SU-DHL-6 (cell line): ENCODE measurements at regions not wholly inside any gene's neighbourhood (a gene's known extent, or its start where the extent isn't known, plus 50 kb on each side); places are given as distances from the start of the nearest gene placed in this dataset.

ENCODE experiments used
- H2AFZ ChIP-seq: fragments of 200-600 bp; sonication (generic); 2 replicates; pipeline ENCODE4 v1.6.1; 2014; ENCODE audit warnings: low read depth, mild to moderate bottlenecking, moderate library complexity, mixed read lengths, antibody characterized with exemption, low read length; ENCODE audit not compliant: severe bottlenecking
- H3F3A ChIP-seq: fragments of 200-600 bp; shearing (Covaris generic); 2 replicates; pipeline ENCODE4 v1.6.0; 2016; ENCODE audit warnings: antibody characterized with exemption, mild to moderate bottlenecking; ENCODE audit not compliant: insufficient read depth
- H3K27ac ChIP-seq: fragments of 200-600 bp; sonication (generic); 2 replicates; pipeline ENCODE4 v1.5.1; 2016; ENCODE audit warnings: low read depth, mild to moderate bottlenecking, low read length, moderate library complexity, mixed read lengths
- H3K27me3 ChIP-seq: fragments of 200-600 bp; sonication (generic), shearing (Covaris generic); 2 replicates; pipeline ENCODE4 v1.6.0; 2014; ENCODE audit warnings: mild to moderate bottlenecking, low read length
- H3K36me3 ChIP-seq: fragments of 200-600 bp; sonication (generic); 2 replicates; pipeline ENCODE4 v1.6.1; 2014; ENCODE audit warnings: mild to moderate bottlenecking, low read length, mixed read lengths
- H3K4me2 ChIP-seq: fragments of 300-600, 200-600 bp; shearing (Covaris generic), sonication (generic); 2 replicates; pipeline ENCODE4 v1.6.0; 2014; ENCODE audit warnings: low read length, low read depth, mild to moderate bottlenecking; ENCODE audit not compliant: poor library complexity, severe bottlenecking
- H3K4me3 ChIP-seq: fragments of 200-600 bp; sonication (generic); 2 replicates; pipeline ENCODE4 v1.5.1; 2014; ENCODE audit warnings: antibody characterized with exemption, low read length, mild to moderate bottlenecking, mixed read lengths; ENCODE audit not compliant: insufficient read depth, poor library complexity, severe bottlenecking
- H3K79me2 ChIP-seq: fragments of 200-600 bp; sonication (generic); 2 replicates; pipeline ENCODE4 v1.6.1; 2014; ENCODE audit warnings: mild to moderate bottlenecking, low read length, moderate library complexity; ENCODE audit not compliant: insufficient read depth
- H3K9ac ChIP-seq: fragments of 200-600 bp; sonication (generic); 2 replicates; pipeline ENCODE4 v1.7.0; 2014; ENCODE audit warnings: mild to moderate bottlenecking, low read length
- H3K9me2 ChIP-seq: fragments of 200-600 bp; sonication (generic); replicated peaks from 2 replicates; pipeline ENCODE4 v1.6.1; 2014; ENCODE audit warnings: low read length; ENCODE audit not compliant: insufficient read depth
- H3K9me3 ChIP-seq: fragments of 200-600 bp; sonication (generic); 2 replicates; pipeline ENCODE4 v1.6.1; 2014; ENCODE audit warnings: low read length, mixed read lengths; ENCODE audit not compliant: insufficient read depth
- H4K20me1 ChIP-seq: fragments of 200-600 bp; sonication (generic); 2 replicates; pipeline ENCODE4 v1.6.1; 2014; ENCODE audit warnings: low read depth, mild to moderate bottlenecking, antibody characterized with exemption, low read length, moderate library complexity, mixed read lengths
- EZH2phosphoT487 ChIP-seq: fragments of 200-600 bp; sonication (generic), shearing (Covaris generic); conservative IDR thresholded peaks from 2 replicates; pipeline ENCODE4 v1.6.1; 2018; ENCODE audit warnings: mild to moderate bottlenecking, antibody characterized with exemption, low read length, moderate library complexity, mixed read lengths
- TF ChIP-seq, protein P1 (sequence below): fragments of 200-600 bp; sonication (generic); IDR thresholded peaks from one replicate; pipeline ENCODE4 v1.5.1; 2017; ENCODE audit warnings: antibody characterized with exemption, mild to moderate bottlenecking, low read length, moderate library complexity; ENCODE audit not compliant: insufficient read depth, poor library complexity, severe bottlenecking

DNA sequence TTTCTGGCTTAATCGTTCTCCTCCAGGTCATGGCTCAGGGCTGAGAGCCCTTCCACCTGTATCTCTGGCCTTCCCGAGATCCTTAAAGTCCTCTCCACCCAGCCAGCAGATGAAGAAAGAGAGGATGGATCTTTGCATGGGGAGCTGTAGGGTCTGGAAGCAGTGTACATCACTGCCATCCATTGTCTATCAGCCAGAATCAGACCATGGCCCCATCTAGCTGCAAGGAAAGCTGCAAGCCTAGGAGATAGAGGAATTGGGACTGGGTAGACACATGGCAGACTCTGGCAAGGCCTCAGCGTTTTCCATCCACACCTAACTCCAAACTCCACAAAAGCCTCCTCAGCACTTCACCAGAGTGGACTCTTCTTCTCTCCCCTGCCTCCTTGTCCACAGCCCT lies 113.8 kb upstream of the MAFB start:
- Histone ChIP-seq H3K36me3 (no peaks in the 10 kb centered on the region), H3K9ac (no peak overlapping the region), H3K4me2 (no peak overlapping the region), H3K27ac (no peak overlapping the region), H3F3A (no peaks in the 10 kb centered on the region), H3K79me2 (no peaks in the 10 kb centered on the region), H2AFZ (no peak overlapping the region), H3K9me2 (no peaks in the 10 kb centered on the region), H3K4me3 (no peak overlapping the region), H4K20me1 (no peaks in the 10 kb centered on the region), H3K27me3 (no peaks in the 10 kb centered on the region), H3K9me3 (no peaks in the 10 kb centered on the region)
- TF ChIP-seq, protein P1, sequence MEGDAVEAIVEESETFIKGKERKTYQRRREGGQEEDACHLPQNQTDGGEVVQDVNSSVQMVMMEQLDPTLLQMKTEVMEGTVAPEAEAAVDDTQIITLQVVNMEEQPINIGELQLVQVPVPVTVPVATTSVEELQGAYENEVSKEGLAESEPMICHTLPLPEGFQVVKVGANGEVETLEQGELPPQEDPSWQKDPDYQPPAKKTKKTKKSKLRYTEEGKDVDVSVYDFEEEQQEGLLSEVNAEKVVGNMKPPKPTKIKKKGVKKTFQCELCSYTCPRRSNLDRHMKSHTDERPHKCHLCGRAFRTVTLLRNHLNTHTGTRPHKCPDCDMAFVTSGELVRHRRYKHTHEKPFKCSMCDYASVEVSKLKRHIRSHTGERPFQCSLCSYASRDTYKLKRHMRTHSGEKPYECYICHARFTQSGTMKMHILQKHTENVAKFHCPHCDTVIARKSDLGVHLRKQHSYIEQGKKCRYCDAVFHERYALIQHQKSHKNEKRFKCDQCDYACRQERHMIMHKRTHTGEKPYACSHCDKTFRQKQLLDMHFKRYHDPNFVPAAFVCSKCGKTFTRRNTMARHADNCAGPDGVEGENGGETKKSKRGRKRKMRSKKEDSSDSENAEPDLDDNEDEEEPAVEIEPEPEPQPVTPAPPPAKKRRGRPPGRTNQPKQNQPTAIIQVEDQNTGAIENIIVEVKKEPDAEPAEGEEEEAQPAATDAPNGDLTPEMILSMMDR = no peak
- no peak for TF ChIP-seq EZH2phosphoT487

DNA sequence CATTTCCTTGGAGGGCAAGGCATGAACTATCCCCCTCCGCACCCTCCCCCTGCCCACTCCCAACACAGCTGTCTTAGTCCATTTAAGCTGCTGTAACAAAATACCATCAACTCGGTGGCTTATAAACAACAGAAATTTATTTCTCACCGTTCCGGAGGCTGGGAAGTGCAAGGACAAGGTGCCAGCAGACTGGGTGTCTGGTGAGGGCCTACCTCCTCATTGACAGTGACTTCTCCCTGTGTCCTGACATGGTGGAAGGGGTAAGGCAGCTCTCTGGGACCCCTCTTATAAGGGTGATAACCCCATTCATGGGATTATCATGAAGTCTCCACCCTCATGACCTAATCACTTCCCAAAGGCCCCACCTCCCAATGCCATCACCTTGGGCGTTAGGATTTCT lies 114.3 kb upstream of the MAFB start:
- Histone ChIP-seq H4K20me1 (no peaks in the 10 kb centered on the region), H3K9ac (no peak overlapping the region)
- TF ChIP-seq EZH2phosphoT487 = no peak
- TF ChIP-seq, protein P1 = no peak

DNA sequence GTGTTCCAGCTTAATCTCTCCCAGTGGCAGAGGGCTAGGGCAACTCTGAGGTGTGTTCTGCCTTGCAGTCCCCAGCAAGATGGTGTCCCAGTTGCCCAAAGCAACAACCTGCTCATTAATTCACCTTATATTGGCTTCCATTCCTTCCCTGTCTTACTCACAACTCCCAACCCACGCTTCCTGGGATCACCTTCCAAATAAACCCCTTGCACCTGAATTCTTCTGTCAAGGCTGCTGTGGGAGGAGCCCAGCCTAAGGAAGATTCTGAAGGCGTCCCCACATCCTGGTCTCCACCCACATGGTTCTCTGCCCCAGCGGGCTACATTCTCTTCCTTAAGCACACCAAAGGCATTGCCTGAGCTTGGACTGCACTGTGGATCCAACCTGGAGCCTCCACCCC lies 116.6 kb upstream of the MAFB start:
- Histone ChIP-seq H3K27me3 (no peaks in the 10 kb centered on the region), H3K4me2 (no peak overlapping the region), H3K79me2 (no peaks in the 10 kb centered on the region), H3K4me3 (no peak overlapping the region), H3F3A (no peaks in the 10 kb centered on the region), H3K36me3 (no peaks in the 10 kb centered on the region), H2AFZ (no peak overlapping the region), H3K27ac (no peak overlapping the region), H3K9me2 (no peaks in the 10 kb centered on the region), H4K20me1 (no peaks in the 10 kb centered on the region), H3K9ac (no peak overlapping the region), H3K9me3 (no peaks in the 10 kb centered on the region)
- TF ChIP-seq EZH2phosphoT487 = no peak
- TF ChIP-seq, protein P1 = no peak

More for the DNA sequence above, 114.3 kb upstream of the MAFB start:
- H2AFZ ChIP-seq = no peak overlapping the region
- H3K9me2 ChIP-seq = no peaks in the 10 kb centered on the region
- H3K9me3 ChIP-seq = no peaks in the 10 kb centered on the region
- H3K79me2 ChIP-seq = no peaks in the 10 kb centered on the region
- no peak overlapping the region for H3K4me3 ChIP-seq
- H3K27ac ChIP-seq = no peak overlapping the region
- no peaks in the 10 kb centered on the region for H3F3A ChIP-seq
- H3K36me3 ChIP-seq = no peaks in the 10 kb centered on the region
- no peaks in the 10 kb centered on the region for H3K27me3 ChIP-seq
- no peak overlapping the region for H3K4me2 ChIP-seq
